HEK293T (cell line): ENCODE measurements at regions not wholly inside any gene's neighbourhood (a gene's known extent, or its start where the extent isn't known, plus 50 kb on each side); places are given as distances from the start of the nearest gene placed in this dataset.

ENCODE experiments used
- CTCF ChIA-PET: fragments of 350-600 bp; formaldehyde crosslinking; extraction: SDS; loops from one replicate; lab custom pipeline; 2021; ENCODE audit warnings: antibody characterized with exemption, inconsistent platforms; lab: Yijun Ruan, JAX
- POLR2A ChIA-PET: fragments of 350-600 bp; formaldehyde crosslinking; extraction: SDS; loops from one replicate; lab custom pipeline; 2020; ENCODE audit warnings: antibody characterized with exemption, inconsistent platforms; lab: Yijun Ruan, JAX
- DNase-seq: peaks from one replicate; pipeline ENCODE4 v3.0.0; 2012; ENCODE audit warnings: mixed read lengths; ENCODE audit errors: extremely low spot score
- ARNT ChIP-seq: fragments of 450-650 bp; IDR thresholded peaks from 2 replicates; pipeline ENCODE4 v1.6.1; 2017; ENCODE audit warnings: mild to moderate bottlenecking
- BHLHE40 ChIP-seq: fragments of 450-650 bp; IDR thresholded peaks from 2 replicates; pipeline ENCODE4 v1.6.1; 2016; ENCODE audit warnings: mild to moderate bottlenecking, moderate library complexity, borderline replicate concordance
- CTBP1 ChIP-seq: fragments of 450-650 bp; IDR thresholded peaks from 2 replicates; pipeline ENCODE4 v1.6.1; 2016; ENCODE audit warnings: borderline replicate concordance
- ELF4 ChIP-seq: fragments of 450-650 bp; IDR thresholded peaks from 2 replicates; pipeline ENCODE4 v1.6.1; 2017; ENCODE audit warnings: antibody characterized with exemption
- FOXA1 ChIP-seq: fragments of 450-650 bp; IDR thresholded peaks from 2 replicates; pipeline ENCODE4 v1.6.1; 2016; ENCODE audit warnings: mild to moderate bottlenecking
- FOXK2 ChIP-seq: fragments of 450-650 bp; IDR thresholded peaks from 2 replicates; pipeline ENCODE4 v1.6.1; 2016; ENCODE audit warnings: mild to moderate bottlenecking
- FOXM1 ChIP-seq: fragments of 450-650 bp; IDR thresholded peaks from 2 replicates; pipeline ENCODE4 v1.6.1; 2017; ENCODE audit warnings: mild to moderate bottlenecking, borderline replicate concordance
- HDGF ChIP-seq: fragments of 450-650 bp; IDR thresholded peaks from 2 replicates; pipeline ENCODE4 v1.6.1; 2017; ENCODE audit warnings: antibody characterized with exemption, borderline replicate concordance
- L3MBTL2 ChIP-seq: fragments of 450-650 bp; conservative IDR thresholded peaks from 2 replicates; pipeline ENCODE4 v1.6.1; 2016; ENCODE audit warnings: mild to moderate bottlenecking
- LEF1 ChIP-seq: fragments of 450-650 bp; IDR thresholded peaks from 2 replicates; pipeline ENCODE4 v1.6.1; 2017; ENCODE audit warnings: mild to moderate bottlenecking, borderline replicate concordance
- NFRKB ChIP-seq: fragments of 450-650 bp; IDR thresholded peaks from 2 replicates; pipeline ENCODE4 v1.6.1; 2016; ENCODE audit warnings: mild to moderate bottlenecking, moderate library complexity
- SP1 ChIP-seq: fragments of 450-650 bp; IDR thresholded peaks from 2 replicates; pipeline ENCODE4 v1.6.1; 2017
- SUZ12 ChIP-seq: fragments of 450-650 bp; IDR thresholded peaks from 2 replicates; pipeline ENCODE4 v1.6.1; 2016; ENCODE audit warnings: mild to moderate bottlenecking
- TARDBP ChIP-seq: fragments of 450-650 bp; IDR thresholded peaks from 2 replicates; pipeline ENCODE4 v1.6.1; 2016
- ZNF384 ChIP-seq: fragments of 450-650 bp; IDR thresholded peaks from 2 replicates; pipeline ENCODE4 v1.6.1; 2016
- TF ChIP-seq, protein P1 (sequence below): fragments of 450-650 bp; IDR thresholded peaks from 2 replicates; pipeline ENCODE4 v1.6.1; 2016

DNA sequence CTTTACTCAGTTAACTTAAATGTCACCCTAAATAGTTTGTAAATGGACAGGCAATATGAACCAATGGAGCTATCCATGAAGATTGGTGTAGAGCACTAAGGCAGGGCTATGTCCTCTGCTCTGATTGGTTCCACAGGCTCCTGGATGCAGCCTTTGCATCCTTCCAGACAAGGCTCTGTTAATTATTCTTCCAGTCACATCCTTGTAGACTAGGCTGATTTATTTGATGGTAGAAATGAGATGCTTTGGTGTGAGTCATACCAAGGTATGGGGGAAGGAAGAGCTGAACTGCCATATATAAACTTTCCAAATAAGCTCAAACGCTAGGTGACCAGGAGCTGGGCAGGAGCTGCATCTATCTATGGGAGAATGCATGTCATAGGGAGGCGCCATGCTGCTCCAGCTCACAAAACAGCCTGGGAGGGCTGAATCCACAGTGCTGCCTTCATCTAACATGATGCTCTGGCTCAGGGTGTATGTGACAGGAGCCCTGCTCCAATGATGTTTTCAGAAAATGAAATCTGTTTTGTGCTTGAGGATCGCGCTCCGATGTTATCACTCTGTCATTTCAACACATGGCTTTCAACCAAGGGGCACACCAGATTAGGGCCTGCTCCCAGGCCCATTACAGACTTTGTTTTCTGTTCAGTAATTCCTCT is 818.0 kb upstream of the ZNF608 start:
- CTCF ChIA-PET, result no interaction called here
- POLR2A ChIA-PET, result no interaction called here
- TF ChIP-seq CTBP1 (no peak), NFRKB (no peak), FOXA1 (no peak), FOXK2 (no peak), SUZ12 (no peak)
- DNase-seq, result no peak

- no peak for TF ChIP-seq L3MBTL2
- no peak for TF ChIP-seq SP1
- no peak for TF ChIP-seq ZNF384
- TF ChIP-seq FOXM1, result no peak
- no peak for TF ChIP-seq ELF4
- TF ChIP-seq LEF1, result no peak
- no peak for TF ChIP-seq FOXA1
- TF ChIP-seq, protein P1, sequence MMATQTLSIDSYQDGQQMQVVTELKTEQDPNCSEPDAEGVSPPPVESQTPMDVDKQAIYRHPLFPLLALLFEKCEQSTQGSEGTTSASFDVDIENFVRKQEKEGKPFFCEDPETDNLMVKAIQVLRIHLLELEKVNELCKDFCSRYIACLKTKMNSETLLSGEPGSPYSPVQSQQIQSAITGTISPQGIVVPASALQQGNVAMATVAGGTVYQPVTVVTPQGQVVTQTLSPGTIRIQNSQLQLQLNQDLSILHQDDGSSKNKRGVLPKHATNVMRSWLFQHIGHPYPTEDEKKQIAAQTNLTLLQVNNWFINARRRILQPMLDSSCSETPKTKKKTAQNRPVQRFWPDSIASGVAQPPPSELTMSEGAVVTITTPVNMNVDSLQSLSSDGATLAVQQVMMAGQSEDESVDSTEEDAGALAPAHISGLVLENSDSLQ, result no peak
- ChIA-PET CTCF (interaction anchor here (1.6 kb wide), 1 partner anchor 13 kb away, joined by 3 read pairs; no protein-coding TSS in a partner anchor), POLR2A (interaction anchor here (2.2 kb wide), 1 partner anchor 89 kb away, joined by 6 read pairs; no protein-coding TSS in a partner anchor)
- DNase-seq, result no peak
These were observed 828.1 kb upstream of the ZNF608 start for GRCh38 chr5:125574491-125575044.

DNA sequence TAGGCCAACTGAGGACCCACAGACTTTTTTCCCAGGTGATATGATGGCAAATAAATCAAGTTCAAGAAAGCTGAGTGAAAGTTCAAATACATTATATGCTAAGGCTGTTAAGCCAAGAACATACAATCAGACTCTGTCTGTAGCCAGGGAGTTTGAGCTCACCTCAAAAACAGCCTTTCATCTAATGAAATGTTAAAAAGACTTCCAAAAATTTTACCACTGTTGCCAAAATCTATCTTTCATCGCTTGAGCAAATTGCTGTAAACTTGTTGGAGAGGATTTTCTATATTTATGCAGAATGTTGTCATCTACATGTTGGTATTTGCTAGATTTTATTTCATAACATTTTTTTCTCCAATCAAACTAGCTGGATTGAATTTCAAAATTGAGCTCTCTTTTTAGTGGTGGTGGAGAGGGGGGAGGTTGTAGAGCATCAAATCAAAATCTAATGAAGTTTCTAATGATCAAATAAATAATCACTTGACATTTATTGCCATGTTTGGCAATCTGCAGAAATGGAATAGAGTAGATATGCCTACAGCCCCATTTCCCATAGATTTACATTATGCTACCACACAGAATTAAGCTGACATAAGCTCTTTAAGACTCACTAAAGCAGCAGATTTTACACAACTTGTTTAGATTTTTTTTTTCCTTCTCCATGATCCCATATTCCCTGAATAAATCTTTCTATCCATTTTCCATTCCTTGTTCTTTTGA is 828.9 kb upstream of the ZNF608 start:
- CTCF ChIA-PET, result interaction anchor here (0.6 to 1.6 kb wide), 4 partner anchors 11 to 815 kb away, joined by 3 to 4 read pairs (median 3); no protein-coding TSS in a partner anchor
- POLR2A ChIA-PET, result interaction anchor here (1.0 to 2.2 kb wide), 4 partner anchors 17 to 162 kb away, joined by 3 to 6 read pairs (median 4); no protein-coding TSS in a partner anchor
- DNase-seq, result no peak
- TF ChIP-seq ARNT (no peak), CTBP1 (no peak), SP1 (no peak), FOXK2 (no peak), LEF1 (no peak), SUZ12 (no peak), BHLHE40 (no peak), NFRKB (no peak), L3MBTL2 (no peak), FOXA1 (no peak), HDGF (no peak), TARDBP (no peak)

- ChIA-PET CTCF (interaction anchor here (0.6 to 1.6 kb wide), 5 partner anchors 10 to 816 kb away, joined by 3 to 4 read pairs (median 3); no protein-coding TSS in a partner anchor), POLR2A (interaction anchor here (1.0 to 2.2 kb wide), 4 partner anchors 17 to 163 kb away, joined by 3 to 6 read pairs (median 4); no protein-coding TSS in a partner anchor)
- peak; percentile 56 for DNase-seq
- no peak for TF ChIP-seq FOXK2
- TF ChIP-seq, protein P1, result peak; percentile 72
These were observed 829.6 kb upstream of the ZNF608 start for GRCh38 chr5:125575891-125576505.

- ChIA-PET POLR2A (interaction anchor here (0.6 kb wide), 1 partner anchor 16 kb away, joined by 3 read pairs; no protein-coding TSS in a partner anchor), CTCF (interaction anchor here (0.7 to 1.0 kb wide), 2 partner anchors 16 to 923 kb away, joined by 3 to 7 read pairs; no protein-coding TSS in a partner anchor)
- TF ChIP-seq CTBP1 (no peak), ZNF384 (no peak), L3MBTL2 (no peak)
- no peak for DNase-seq
These were observed 830.4 kb upstream of the ZNF608 start for GRCh38 chr5:125576822-125577221.

DNA sequence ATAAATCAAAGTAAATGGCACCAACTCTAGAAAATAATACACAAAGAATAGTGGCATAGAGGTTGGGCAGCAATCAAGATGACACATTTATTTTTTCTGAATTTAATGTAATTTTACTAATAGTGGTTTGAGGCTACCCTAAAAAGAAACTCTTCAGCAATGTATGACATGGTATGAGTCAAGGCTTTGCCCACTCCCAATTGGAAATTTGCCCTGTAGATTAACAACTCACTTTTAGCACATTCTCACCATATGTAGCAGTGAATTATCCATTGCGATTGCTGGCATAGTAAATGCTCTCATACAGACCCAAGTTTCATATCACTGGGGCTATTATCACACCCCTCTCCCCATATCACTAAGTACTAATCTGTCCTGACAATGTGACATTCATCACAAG is 832.1 kb upstream of the ZNF608 start:
- ChIA-PET CTCF (no interaction called here), POLR2A (no interaction called here)
- no peak for TF ChIP-seq L3MBTL2
- no peak for TF ChIP-seq BHLHE40
- no peak for TF ChIP-seq FOXM1
- TF ChIP-seq TARDBP, result no peak
- DNase-seq, result no peak

DNA sequence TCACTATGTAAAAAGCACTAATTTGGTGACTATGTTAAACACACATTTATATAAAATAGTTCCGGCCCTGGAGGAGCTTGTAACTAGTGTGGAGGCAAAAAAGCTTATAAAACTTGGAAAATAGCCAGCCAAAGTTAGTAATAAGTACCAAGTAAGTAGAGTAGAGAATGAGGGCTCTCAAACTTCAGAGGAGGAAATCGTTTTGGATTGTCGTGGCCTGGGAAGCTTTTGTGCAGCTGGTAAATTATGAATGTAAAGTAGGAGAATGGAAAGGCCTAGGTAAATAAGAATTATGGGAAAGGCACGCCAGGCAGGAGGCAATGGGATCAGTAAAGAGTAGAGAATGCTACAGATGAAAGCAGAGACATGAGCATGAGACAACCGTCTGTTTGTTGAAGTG is 832.7 kb upstream of the ZNF608 start:
- no peak for DNase-seq
- CTCF ChIA-PET, result no interaction called here
- TF ChIP-seq SP1 (no peak), LEF1 (no peak), ELF4 (no peak), FOXA1 (no peak), BHLHE40 (no peak), ARNT (no peak), FOXM1 (no peak), ZNF384 (no peak), NFRKB (no peak), FOXK2 (no peak), CTBP1 (no peak), L3MBTL2 (no peak), HDGF (no peak), SUZ12 (no peak)
- TF ChIP-seq, protein P1, result no peak
- POLR2A ChIA-PET, result no interaction called here
